Adipocyte (in vitro differentiated cells): ENCODE measurements at regions not wholly inside any gene's neighbourhood (a gene's known extent, or its start where the extent isn't known, plus 50 kb on each side); places are given as distances from the start of the nearest gene placed in this dataset.
A peak's percentile ranks its signal among the peaks of the same experiment; 100 is the strongest.

ENCODE experiments used
- DNase-seq: peaks from one replicate; pipeline ENCODE4 v3.0.0-alpha.2; 2015; ENCODE audit warnings: low read depth
- H3K27me3 ChIP-seq: replicated peaks from 2 replicates; pipeline ENCODE4 v1.7.0; 2013; ENCODE audit warnings: mild to moderate bottlenecking, low read length, moderate library complexity; ENCODE audit not compliant: control insufficient read depth, insufficient read depth
- H3K36me3 ChIP-seq: 2 replicates; pipeline ENCODE4 v1.7.0; 2013; ENCODE audit warnings: low read length, mild to moderate bottlenecking, moderate library complexity; ENCODE audit not compliant: control insufficient read depth, insufficient read depth, severe bottlenecking
- H3K4me1 ChIP-seq: 2 replicates; pipeline ENCODE4 v1.7.0; 2013; ENCODE audit warnings: mild to moderate bottlenecking, low read length, moderate library complexity; ENCODE audit not compliant: control insufficient read depth, insufficient read depth
- H3K4me3 ChIP-seq: 2 replicates; pipeline ENCODE4 v1.7.0; 2013; ENCODE audit warnings: mild to moderate bottlenecking, low read length, moderate library complexity
- H3K9ac ChIP-seq: 2 replicates; pipeline ENCODE4 v1.7.0; 2013; ENCODE audit warnings: mild to moderate bottlenecking, low read length, moderate library complexity
- H3K9me3 ChIP-seq: 2 replicates; pipeline ENCODE4 v1.7.0; 2013; ENCODE audit warnings: mild to moderate bottlenecking, low read length, moderate library complexity; ENCODE audit not compliant: control insufficient read depth

DNA sequence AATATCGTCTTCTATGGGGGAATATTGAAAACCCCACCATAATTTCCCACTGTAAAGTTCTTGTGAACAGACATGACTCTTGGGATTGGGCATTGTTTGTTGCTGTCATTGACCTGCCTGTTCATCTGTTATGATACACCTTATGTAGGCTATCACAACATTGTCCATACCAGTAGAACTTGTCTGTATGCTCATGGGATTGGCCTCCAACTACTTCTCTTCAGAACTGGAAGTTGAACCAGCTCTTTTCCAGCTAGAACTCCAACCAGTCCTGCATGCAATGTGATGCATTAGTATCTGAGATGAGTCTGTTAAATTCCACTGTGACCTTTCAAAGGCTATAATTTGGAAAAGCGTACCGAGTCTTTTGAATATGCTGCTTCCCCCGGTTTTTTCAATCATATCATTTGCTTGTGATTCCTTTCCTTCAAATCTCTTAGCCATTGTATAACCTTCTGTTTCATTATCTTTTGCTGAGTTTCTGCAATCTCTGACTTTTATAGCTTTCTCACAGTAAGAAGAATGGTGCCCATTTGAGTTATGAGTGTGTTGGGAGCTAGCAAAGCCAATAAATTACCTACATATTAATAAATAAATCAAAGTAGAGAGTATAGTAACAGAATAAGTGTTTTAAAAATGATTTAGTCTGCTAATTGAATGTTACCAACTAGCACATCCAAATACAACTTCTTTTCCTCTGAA, 101.9 kb downstream of the PLK2 start:
- no peak for DNase-seq
- H3K36me3 ChIP-seq, result no peaks in the 10 kb centered on the region
- no peak overlapping the region for H3K4me3 ChIP-seq
- H3K4me1 ChIP-seq, result no peaks in the 10 kb centered on the region
- no peaks in the 10 kb centered on the region for H3K9me3 ChIP-seq
- H3K27me3 ChIP-seq, result no peaks in the 10 kb centered on the region
- no peak overlapping the region for H3K9ac ChIP-seq

DNA sequence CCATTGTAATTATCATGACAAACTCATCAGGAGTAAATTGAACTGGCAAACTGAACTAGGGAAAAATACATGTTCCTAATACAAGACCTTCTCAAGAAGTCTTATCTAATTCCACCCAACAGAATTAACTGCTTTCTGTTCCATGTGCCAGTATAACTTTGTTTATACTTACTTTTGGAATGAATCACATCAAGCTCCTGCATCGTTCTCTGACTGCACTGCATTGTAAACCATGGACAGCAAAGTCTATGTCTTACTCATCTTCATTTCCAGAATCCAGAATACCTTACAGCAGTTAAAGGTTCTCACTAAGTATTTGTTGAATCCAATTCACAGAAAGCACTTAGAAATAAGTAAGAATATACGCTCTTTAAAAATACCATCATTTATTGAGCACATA, 102.8 kb downstream of the PLK2 start:
- Histone ChIP-seq H3K9me3 (no peaks in the 10 kb centered on the region), H3K9ac (no peak overlapping the region), H3K27me3 (no peaks in the 10 kb centered on the region), H3K36me3 (no peaks in the 10 kb centered on the region), H3K4me3 (no peak overlapping the region), H3K4me1 (no peaks in the 10 kb centered on the region)
- DNase-seq, result peak; percentile 18

DNA sequence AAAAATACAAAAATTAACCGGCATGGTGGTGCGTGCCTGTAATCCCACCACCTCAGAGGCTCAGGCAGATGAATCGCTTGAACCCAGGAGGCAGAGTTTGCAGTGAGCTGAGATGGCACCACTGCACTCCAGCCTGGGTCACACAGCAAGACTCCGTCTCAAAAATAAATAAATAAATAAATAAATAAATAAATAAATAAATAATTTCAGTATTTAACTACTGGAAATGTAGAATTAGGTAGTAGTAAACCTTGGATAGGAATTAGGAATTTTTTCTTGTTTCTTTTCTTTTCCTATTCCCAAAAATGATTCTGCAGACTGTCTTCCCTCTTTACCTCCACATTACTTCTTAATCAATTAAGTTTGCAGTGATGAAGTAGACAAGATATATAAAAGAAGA, 103.2 kb downstream of the PLK2 start:
- Histone ChIP-seq H3K4me3 (no peak overlapping the region), H3K9ac (no peak overlapping the region), H3K4me1 (no peaks in the 10 kb centered on the region), H3K36me3 (no peaks in the 10 kb centered on the region), H3K9me3 (no peaks in the 10 kb centered on the region), H3K27me3 (no peaks in the 10 kb centered on the region)
- no peak for DNase-seq

DNA sequence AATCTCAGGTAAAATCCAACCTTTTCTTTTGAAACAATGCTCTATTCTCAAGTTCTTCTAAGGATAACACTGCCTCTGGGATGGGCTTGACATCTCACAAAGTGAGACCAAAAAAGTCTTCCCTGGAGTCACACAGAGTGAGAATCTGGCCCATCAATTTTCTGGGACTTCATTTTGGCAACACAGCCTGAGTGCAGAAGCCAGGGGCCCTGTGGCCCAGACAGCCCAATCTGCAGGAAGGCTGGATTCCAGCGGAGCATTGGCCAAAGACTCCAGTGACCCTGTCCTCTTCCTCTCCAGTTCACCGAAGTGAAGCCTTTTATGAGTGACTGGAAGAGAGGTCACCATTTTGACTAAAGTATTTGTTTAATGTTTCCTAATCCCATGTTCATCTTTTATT, 105.1 kb downstream of the PLK2 start:
- Histone ChIP-seq H3K4me1 (no peaks in the 10 kb centered on the region), H3K36me3 (no peaks in the 10 kb centered on the region), H3K4me3 (no peak overlapping the region), H3K9me3 (no peaks in the 10 kb centered on the region), H3K9ac (no peak overlapping the region), H3K27me3 (no peaks in the 10 kb centered on the region)
- DNase-seq, result no peak

DNA sequence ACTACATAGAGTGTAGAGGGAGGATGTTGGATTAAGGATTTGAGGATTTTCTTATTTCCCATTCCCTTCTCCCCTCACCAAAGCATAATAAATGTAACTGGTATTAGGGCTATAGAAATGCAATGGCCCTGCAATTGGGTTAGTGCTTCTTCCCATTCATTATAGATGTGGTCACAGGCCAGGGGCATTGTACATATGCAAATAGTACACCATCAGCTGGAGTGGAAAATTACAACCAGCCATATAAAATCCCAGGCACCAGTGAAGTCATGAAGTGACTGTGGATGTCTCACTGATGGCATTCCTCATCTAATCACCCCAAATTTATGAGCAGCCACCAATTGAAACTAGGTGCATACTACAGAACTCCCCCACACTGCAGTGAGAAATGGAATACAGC, 105.9 kb downstream of the PLK2 start:
- DNase-seq, result no peak
- Histone ChIP-seq H3K9ac (no peak overlapping the region), H3K4me3 (no peak overlapping the region)

DNA sequence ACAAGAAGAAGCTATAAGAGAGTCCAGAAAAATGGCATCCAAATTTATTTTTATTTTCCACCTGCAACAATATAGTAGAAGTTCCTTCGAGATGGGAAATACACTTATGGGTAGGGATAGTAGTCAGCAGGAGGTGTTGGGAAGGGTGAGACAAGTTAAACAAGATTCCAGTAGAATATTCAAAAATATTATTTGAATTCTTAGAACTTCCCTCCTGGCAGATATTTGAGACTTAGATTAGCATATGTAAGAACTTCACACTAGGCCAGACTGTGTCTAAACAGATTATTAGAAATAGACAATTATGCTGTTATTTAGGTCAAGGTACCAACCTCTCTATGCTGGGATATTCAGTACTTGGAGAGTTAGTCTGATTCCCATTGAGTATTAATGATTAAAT, 108.7 kb downstream of the PLK2 start:
- Histone ChIP-seq H3K4me3 (no peak overlapping the region), H3K4me1 (no peaks in the 10 kb centered on the region), H3K9me3 (no peaks in the 10 kb centered on the region), H3K27me3 (no peaks in the 10 kb centered on the region), H3K36me3 (no peaks in the 10 kb centered on the region), H3K9ac (no peak overlapping the region)
- no peak for DNase-seq

More for the DNA sequence above, 105.9 kb downstream of the PLK2 start:
- Histone ChIP-seq H3K9me3 (no peaks in the 10 kb centered on the region), H3K36me3 (no peaks in the 10 kb centered on the region), H3K4me1 (no peaks in the 10 kb centered on the region), H3K27me3 (no peaks in the 10 kb centered on the region)

DNA sequence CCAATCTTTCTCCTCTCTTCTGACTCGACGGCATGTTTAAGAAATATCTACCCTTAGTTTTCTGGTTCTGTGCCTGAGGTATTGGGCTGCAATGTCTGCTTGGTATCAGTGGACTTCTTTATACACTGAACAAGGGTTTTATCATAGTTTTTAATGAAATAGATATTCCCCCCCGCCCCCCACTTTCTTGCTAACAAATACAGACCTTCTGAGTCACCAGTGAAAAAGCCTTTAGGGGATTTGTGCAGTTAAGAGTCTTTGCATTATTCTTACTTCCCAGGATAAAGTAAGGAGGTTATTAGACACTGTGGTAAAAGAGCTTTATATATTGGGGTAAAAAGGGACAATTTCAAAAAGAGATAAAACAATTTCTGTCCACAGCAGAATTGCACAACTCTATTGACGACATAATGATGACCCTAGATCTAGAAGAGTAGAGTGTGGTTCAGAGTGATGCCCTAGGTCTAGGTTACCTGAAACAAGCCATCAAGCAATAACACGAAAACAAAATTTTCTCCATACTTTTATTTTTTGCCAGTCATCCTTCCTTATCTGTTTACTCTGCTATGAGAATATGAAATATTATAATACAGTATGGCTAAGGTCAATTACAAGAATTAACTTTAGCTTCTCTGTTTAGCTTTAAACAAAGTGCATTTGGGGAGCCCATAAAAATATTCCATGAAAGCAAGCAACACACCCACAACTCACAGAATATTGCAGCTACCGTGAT, 110.7 kb downstream of the PLK2 start:
- Histone ChIP-seq H3K9ac (no peak overlapping the region), H3K27me3 (no peaks in the 10 kb centered on the region), H3K4me1 (no peaks in the 10 kb centered on the region), H3K4me3 (no peak overlapping the region), H3K9me3 (no peaks in the 10 kb centered on the region), H3K36me3 (no peaks in the 10 kb centered on the region)
- no peak for DNase-seq

DNA sequence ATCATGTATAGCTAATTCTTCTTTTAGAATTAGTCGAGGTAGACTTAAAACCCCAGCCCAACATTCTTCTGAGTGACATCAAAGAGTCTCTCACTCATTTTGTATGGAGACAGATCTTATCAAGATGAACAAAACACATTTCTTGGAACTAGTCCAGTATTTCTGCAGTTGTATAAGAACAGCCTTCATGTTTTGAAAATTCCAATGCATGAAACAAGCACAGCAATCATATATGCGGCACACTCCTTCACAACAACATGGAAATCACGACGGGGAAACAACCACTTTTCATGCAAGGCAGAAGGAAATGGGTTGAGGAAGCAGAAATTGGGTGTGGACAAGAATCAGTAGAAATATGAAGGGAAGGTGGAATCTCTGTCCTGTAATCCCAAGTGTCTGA, 113.8 kb downstream of the PLK2 start:
- Histone ChIP-seq H3K4me1 (no peaks in the 10 kb centered on the region), H3K36me3 (no peaks in the 10 kb centered on the region), H3K9me3 (no peaks in the 10 kb centered on the region), H3K9ac (no peak overlapping the region), H3K4me3 (no peak overlapping the region), H3K27me3 (no peaks in the 10 kb centered on the region)
- DNase-seq, result no peak

DNA sequence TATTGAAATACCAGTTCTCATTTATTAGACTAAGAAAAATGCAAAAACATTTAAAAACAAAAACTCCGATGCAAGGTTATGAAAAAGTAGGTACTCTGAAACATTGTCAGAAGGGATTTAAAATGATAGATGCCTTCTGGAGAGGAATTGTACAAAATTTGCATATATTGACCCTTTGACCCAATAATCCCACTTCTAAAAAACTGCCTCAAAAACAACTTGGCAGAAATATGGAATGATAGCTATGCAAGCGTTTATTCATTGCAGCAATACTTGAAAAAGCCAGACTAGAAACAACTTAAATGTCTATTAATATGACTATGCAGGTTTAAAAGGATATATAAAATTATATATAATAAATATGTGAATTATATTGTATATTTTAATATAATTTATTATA, 118.4 kb downstream of the PLK2 start:
- no peaks in the 10 kb centered on the region for H3K4me1 ChIP-seq

DNA sequence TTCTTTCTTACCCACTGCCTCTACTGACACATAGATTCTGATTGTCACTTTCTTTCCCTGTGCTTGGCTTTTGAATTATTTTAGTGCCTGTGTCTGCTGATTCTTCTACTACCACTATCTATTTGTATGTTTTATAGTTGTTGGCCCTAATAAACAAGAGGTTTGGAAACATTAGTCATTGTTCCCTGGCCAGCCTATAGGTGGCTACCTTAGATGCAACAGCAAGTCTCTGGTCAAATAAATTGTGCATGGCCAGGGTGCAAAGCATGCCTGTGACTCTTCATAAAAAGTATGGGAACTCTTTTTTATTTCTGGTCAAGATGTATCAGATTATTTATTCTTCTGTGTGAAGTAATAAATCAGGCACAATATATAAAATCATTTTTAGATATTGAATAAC, 124.4 kb downstream of the PLK2 start:
- Histone ChIP-seq H3K36me3 (no peaks in the 10 kb centered on the region), H3K9ac (no peak overlapping the region), H3K4me3 (no peak overlapping the region), H3K4me1 (no peaks in the 10 kb centered on the region), H3K27me3 (no peaks in the 10 kb centered on the region), H3K9me3 (peaks cover 6% of the 10 kb centered on the region)
- DNase-seq, result no peak

More for the DNA sequence above, 118.4 kb downstream of the PLK2 start:
- Histone ChIP-seq H3K36me3 (no peaks in the 10 kb centered on the region), H3K9me3 (peaks cover 6% of the 10 kb centered on the region), H3K27me3 (no peaks in the 10 kb centered on the region), H3K4me3 (no peak overlapping the region), H3K9ac (no peak overlapping the region)
- peak; percentile 47 for DNase-seq

DNA sequence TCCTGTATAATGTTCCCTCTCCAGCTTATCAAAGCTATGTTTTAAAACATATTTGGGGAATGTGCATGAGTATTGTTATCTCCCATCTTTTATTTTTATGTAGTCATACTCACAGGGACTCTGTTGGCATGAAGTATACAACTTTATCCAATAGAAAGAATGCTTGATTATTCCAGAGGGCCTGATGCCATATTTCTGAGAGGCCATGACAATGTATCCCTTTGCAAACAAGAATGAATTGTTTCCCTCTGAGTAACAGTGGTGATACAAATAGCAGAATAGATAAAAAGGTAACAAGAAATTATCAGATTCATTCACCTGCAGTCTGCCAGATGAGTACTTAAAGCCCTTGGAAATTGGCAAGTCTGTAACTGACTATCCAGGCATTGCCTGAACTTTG, 125.9 kb downstream of the PLK2 start:
- Histone ChIP-seq H3K9me3 (peaks cover 6% of the 10 kb centered on the region), H3K27me3 (no peaks in the 10 kb centered on the region), H3K4me3 (no peak overlapping the region)

More for the DNA sequence above, 125.9 kb downstream of the PLK2 start:
- H3K36me3 ChIP-seq, result no peaks in the 10 kb centered on the region
- no peaks in the 10 kb centered on the region for H3K4me1 ChIP-seq
- no peak overlapping the region for H3K9ac ChIP-seq
- DNase-seq, result no peak
